Suprapubic skin (tissue), 3 donors: ENCODE measurements at regions not wholly inside any gene's neighbourhood (a gene's known extent, or its start where the extent isn't known, plus 50 kb on each side); places are given as distances from the start of the nearest gene placed in this dataset.

Source experiments
- EP300 ChIP-seq: sonication (generic); formaldehyde crosslinking; IDR thresholded peaks from one replicate; pipeline ENCODE4 v1.6.1; 2017; ENCODE audit warnings: antibody characterized with exemption
- POLR2A ChIP-seq, 2 donors: fragments of 450-650 bp; IDR thresholded peaks; one replicate each; pipeline ENCODE4 v1.6.1; 2017; ENCODE audit warnings: antibody characterized with exemption in 2 of 2, mild to moderate bottlenecking in 2 of 2, moderate library complexity in 2 of 2
- TF ChIP-seq, protein P1 (sequence below), 2 donors: fragments of 200-600 bp in 1 of 2; fragments of 450-650 bp in 1 of 2; sonication (generic) in 1 of 2; IDR thresholded peaks; one replicate each; pipeline ENCODE4 v1.5.1; 2016 to 2019; ENCODE audit warnings: antibody characterized with exemption in 2 of 2, mild to moderate bottlenecking in 1 of 2, moderate library complexity in 1 of 2

GRCh38 chr7:142328551-142328950 is 70.7 kb upstream of the PRSS58 start:
- TF ChIP-seq POLR2A (IDR thresholded peaks at IDR 0.05) = no peak
- TF ChIP-seq, protein P1, sequence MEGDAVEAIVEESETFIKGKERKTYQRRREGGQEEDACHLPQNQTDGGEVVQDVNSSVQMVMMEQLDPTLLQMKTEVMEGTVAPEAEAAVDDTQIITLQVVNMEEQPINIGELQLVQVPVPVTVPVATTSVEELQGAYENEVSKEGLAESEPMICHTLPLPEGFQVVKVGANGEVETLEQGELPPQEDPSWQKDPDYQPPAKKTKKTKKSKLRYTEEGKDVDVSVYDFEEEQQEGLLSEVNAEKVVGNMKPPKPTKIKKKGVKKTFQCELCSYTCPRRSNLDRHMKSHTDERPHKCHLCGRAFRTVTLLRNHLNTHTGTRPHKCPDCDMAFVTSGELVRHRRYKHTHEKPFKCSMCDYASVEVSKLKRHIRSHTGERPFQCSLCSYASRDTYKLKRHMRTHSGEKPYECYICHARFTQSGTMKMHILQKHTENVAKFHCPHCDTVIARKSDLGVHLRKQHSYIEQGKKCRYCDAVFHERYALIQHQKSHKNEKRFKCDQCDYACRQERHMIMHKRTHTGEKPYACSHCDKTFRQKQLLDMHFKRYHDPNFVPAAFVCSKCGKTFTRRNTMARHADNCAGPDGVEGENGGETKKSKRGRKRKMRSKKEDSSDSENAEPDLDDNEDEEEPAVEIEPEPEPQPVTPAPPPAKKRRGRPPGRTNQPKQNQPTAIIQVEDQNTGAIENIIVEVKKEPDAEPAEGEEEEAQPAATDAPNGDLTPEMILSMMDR (IDR thresholded peaks at IDR 0.05) = no peak
- TF ChIP-seq EP300 = no peak
